NK-92 treated with Interleukin-12 subunit alpha and Interleukin-12 subunit beta, amount 100 ng/mL, for 24 hours (cell line): ENCODE measurements at regions not wholly inside any gene's neighbourhood (a gene's known extent, or its start where the extent isn't known, plus 50 kb on each side); places are given as distances from the start of the nearest gene placed in this dataset.
"Not testable (repeated sequence)": the region's sequence is repeated elsewhere in the genome, so short reads cannot be mapped to it uniquely, and the experiment has no call there.

Experiments
- DNase-seq: peaks from one replicate; lab custom pipeline; 2025; lab: John Stamatoyannopoulos, UW

- no peak for DNase-seq
Measured at GRCh38 chr5:21051945-21052344, 1063.9 kb upstream of the CDH18 start.

GRCh38 chr5:21049901-21050300, 1061.9 kb upstream of the CDH18 start:
- DNase-seq: no peak

GRCh38 chr5:21030981-21031380, 1043.0 kb upstream of the CDH18 start:
- no peak for DNase-seq

- no peak for DNase-seq
Measured at GRCh38 chr5:21024966-21025365, 1037.0 kb upstream of the CDH18 start.

GRCh38 chr5:21013237-21013636, 1025.2 kb upstream of the CDH18 start:
- no peak for DNase-seq

GRCh38 chr5:21007781-21008180, 1019.8 kb upstream of the CDH18 start:
- no peak for DNase-seq

GRCh38 chr5:20988933-20989332, 1000.9 kb upstream of the CDH18 start:
- not testable (repeated sequence) for DNase-seq

- no peak for DNase-seq
Measured at GRCh38 chr5:20985754-20986153, 997.8 kb upstream of the CDH18 start.

GRCh38 chr5:20974426-20974825, 986.4 kb upstream of the CDH18 start:
- DNase-seq: no peak

- peak; percentile 38 for DNase-seq
Measured at GRCh38 chr5:20972419-20972925, 984.5 kb upstream of the CDH18 start.

- DNase-seq: no peak
Measured at GRCh38 chr5:20959347-20959746, 971.3 kb upstream of the CDH18 start.

GRCh38 chr5:20958641-20959040, 970.6 kb upstream of the CDH18 start:
- no peak for DNase-seq

GRCh38 chr5:20956134-20956533, 968.1 kb upstream of the CDH18 start:
- DNase-seq: no peak

- no peak for DNase-seq
Measured at GRCh38 chr5:20949636-20950035, 961.6 kb upstream of the CDH18 start.

- DNase-seq: not testable (repeated sequence)
Measured at GRCh38 chr5:20943183-20943971, 955.4 kb upstream of the CDH18 start.

- not testable (repeated sequence) for DNase-seq
Measured at GRCh38 chr5:20942603-20943002, 954.6 kb upstream of the CDH18 start.

- not testable (repeated sequence) for DNase-seq
Measured at GRCh38 chr5:20940786-20941185, 952.8 kb upstream of the CDH18 start.

- not testable (repeated sequence) for DNase-seq
Measured at GRCh38 chr5:20890936-20891335, 902.9 kb upstream of the CDH18 start.

GRCh38 chr5:20875726-20876125, 887.7 kb upstream of the CDH18 start:
- not testable (repeated sequence) for DNase-seq

- not testable (repeated sequence) for DNase-seq
Measured at GRCh38 chr5:20865892-20866291, 877.9 kb upstream of the CDH18 start.

- DNase-seq: no peak
Measured at GRCh38 chr5:20833081-20833627, 845.2 kb upstream of the CDH18 start.

GRCh38 chr5:20832204-20833080, 844.4 kb upstream of the CDH18 start:
- no peak for DNase-seq
